ENCODE measurements at regions not wholly inside any gene's neighbourhood (a gene's known extent, or its start where the extent isn't known, plus 50 kb on each side); places are given as distances from the start of the nearest gene placed in this dataset.

DNA sequence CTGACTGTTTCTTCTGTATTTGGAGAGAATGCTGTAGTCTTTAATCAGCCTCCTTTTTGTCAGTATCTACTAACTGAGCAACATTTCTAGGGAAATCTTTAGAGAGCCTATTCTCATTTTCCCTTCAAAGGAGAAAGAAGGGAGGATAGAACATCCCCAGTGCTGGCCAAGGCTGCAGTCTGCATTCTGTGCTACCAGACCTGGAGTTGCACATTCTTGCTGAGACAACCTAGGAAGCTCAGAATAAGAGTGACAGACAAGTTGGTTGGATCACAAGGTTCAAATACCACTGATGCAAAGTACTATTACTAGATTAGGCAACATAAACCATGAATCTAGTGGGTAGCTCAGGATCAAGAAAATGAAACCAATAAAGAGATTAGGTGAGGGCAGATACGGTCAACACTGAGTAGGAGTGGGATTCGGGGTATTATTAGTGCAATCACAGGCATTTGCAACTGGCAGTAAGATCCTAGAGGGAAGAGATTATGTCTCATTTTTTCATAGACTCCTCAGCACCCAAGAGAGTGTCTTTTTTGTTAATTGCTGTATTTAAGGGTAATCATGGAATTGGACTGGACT lies 213.5 kb upstream of the FAM83B start:
- TF ChIP-seq, protein P1, sequence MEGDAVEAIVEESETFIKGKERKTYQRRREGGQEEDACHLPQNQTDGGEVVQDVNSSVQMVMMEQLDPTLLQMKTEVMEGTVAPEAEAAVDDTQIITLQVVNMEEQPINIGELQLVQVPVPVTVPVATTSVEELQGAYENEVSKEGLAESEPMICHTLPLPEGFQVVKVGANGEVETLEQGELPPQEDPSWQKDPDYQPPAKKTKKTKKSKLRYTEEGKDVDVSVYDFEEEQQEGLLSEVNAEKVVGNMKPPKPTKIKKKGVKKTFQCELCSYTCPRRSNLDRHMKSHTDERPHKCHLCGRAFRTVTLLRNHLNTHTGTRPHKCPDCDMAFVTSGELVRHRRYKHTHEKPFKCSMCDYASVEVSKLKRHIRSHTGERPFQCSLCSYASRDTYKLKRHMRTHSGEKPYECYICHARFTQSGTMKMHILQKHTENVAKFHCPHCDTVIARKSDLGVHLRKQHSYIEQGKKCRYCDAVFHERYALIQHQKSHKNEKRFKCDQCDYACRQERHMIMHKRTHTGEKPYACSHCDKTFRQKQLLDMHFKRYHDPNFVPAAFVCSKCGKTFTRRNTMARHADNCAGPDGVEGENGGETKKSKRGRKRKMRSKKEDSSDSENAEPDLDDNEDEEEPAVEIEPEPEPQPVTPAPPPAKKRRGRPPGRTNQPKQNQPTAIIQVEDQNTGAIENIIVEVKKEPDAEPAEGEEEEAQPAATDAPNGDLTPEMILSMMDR (IDR thresholded peaks at IDR 0.05; ENCODE audit: low read depth, low read length, missing control alignments), result no peak
- H3K4me3 ChIP-seq (ENCODE audit: low read depth, low read length), result no peak overlapping the region
- in situ Hi-C loops (cut with HindIII; ENCODE audit: low sequenced_read_pairs), result no loop called here
- DNase-seq (ENCODE audit: low read depth), result no peak

DNA sequence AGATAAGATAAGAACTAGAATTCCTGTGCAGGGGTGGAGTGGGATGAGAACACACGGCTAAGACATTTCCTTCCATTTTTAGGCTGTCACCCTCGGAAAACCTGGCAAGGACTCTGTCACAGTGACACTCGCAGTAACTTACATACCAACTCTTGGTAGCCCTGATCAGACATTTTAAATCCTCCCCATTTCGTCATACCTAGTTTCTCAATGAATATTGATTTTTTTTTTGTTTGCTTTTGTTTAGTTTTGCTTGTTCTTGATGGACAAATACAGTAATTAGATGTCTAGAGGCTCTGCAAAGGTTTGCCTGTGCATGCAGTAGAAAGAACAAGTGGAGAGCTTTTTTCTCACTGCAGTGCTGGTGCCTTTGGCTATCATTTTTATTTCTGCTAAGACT lies 213.0 kb upstream of the FAM83B start:
- H3K4me3 ChIP-seq (ENCODE audit: low read depth, low read length), result no peak overlapping the region
- TF ChIP-seq, protein P1 (IDR thresholded peaks at IDR 0.05; ENCODE audit: low read depth, low read length, missing control alignments), result no peak
- no peak for DNase-seq (ENCODE audit: low read depth)
- in situ Hi-C loops (cut with HindIII; ENCODE audit: low sequenced_read_pairs), result no loop called here

DNA sequence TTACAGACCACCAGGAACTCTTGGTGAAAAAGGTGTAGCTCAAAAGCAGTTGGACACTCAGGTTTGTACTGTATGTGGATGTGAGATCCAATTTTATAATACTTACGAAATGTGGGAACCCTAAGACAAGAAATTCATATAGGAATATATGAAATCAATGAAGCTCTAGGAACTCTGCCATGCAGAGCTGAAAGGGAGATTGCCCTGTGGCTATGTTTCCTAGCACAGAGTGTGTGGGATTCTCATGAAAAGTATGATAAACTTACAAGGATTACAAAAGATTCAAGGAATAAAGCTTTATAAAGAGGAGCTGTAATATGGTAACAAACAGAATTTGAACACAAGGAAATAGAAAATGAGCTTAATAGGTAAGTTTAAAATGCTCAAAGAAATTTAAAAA lies 205.7 kb upstream of the FAM83B start:
- no peak overlapping the region for H3K4me3 ChIP-seq (ENCODE audit: low read depth, low read length)
- TF ChIP-seq, protein P1 (IDR thresholded peaks at IDR 0.05; ENCODE audit: low read depth, low read length, missing control alignments), result no peak
- in situ Hi-C loops (cut with HindIII; ENCODE audit: low sequenced_read_pairs), result no loop called here
- DNase-seq (ENCODE audit: low read depth), result no peak

DNA sequence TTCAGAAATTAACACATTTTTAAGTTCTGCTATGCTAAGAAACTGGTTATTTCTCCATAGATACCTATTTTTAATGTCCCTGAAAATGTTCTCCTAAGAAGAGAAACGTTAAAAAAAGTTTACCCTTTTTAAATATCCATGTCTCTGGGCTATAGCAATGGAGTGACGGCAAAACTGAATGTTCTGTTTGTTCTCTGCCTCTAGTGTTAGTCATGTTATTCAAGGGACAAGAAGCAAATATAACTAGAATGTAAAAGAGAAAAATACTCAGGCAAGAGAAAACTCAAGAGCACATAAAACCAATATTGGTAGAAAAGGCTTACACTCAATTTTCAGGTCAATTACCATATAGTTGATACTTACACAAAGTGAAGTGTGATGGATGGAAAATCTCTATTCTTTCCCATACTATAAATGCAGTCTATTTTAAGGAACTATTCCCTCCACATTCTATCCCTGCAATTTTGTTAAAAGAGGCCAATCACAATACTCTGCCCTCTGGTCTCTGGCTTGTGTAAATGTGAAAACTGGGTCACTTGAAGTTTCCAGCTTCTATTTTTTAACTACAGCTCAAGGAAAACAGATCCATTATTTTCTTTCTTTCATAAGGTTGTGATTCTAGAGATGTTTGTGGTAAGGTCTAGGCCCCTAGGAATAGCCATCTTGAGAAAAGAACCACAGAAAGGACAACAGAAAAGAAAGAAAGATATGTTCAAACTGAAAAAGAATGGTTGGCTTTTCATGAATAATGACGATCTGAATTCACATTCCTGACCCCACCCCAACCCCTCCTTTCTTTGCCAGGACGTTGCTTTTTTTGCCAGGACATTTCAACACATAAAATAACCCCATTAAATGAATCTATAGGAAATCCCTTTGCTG lies 200.3 kb upstream of the FAM83B start:
- TF ChIP-seq, protein P1 (IDR thresholded peaks at IDR 0.05; ENCODE audit: low read depth, low read length, missing control alignments), result no peak
- DNase-seq (ENCODE audit: low read depth), result peak; percentile 72
- H3K4me3 ChIP-seq (ENCODE audit: low read depth, low read length), result no peak overlapping the region
- in situ Hi-C loops (cut with HindIII; ENCODE audit: low sequenced_read_pairs), result no loop called here

DNA sequence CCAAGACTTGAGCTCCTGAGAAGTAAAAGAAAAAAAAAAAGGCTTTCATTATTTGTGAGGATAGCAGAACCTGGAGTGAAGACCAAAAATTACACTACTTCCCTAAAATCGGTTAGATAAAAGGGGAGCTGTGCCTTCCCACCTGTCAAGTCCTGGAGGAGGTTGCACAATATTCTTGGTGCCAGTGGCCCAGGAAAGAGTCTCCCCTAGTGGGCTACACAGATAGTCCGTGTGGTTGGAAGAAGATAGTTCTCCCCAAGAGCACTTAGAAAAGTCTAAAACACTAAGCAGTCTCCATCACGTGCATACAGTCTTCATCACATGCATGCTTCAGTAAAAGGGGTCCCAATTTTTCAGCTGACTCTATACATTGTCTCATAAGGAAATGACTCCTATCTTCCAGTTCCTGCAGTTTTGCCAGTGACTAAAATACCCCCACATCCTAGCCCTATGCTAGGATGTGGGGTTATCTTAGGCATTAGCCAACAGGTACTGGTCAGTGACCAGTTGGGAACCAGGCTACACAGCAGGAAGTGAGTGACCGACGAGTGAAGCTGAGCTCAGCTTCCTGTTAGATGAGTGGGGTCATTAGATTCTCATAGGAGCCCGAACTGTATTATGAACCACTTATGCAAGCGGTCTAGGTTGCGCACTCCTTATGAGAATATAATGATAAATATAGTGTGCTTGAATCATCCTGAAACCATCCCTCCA lies 199.5 kb upstream of the FAM83B start:
- in situ Hi-C loops (cut with HindIII; ENCODE audit: low sequenced_read_pairs), result no loop called here
- DNase-seq (ENCODE audit: low read depth), result no peak
- TF ChIP-seq, protein P1 (IDR thresholded peaks at IDR 0.05; ENCODE audit: low read depth, low read length, missing control alignments), result peak; percentile 1
- no peak overlapping the region for H3K4me3 ChIP-seq (ENCODE audit: low read depth, low read length)

DNA sequence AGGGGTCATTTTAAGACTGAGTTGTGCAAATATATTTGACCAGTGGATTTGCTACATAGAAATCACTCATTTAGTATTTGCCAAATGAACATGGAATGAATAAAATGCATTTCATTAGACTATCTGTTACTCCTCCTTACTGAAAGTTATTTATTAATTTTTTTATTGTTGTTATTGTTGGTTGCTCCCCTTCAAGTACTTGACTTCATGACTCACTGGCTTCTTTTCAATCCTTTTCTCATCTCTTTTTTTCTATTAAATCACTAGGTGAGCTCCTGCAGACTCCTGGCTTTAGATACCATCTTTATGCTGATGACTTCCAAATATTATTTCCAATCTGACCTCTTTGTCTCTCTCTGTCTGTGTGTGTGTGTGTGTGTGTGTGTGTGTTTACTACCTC lies 192.2 kb upstream of the FAM83B start:
- H3K4me3 ChIP-seq (ENCODE audit: low read depth, low read length), result no peak overlapping the region
- DNase-seq (ENCODE audit: low read depth), result no peak
- in situ Hi-C loops (cut with HindIII; ENCODE audit: low sequenced_read_pairs), result no loop called here
- TF ChIP-seq, protein P1 (IDR thresholded peaks at IDR 0.05; ENCODE audit: low read depth, low read length, missing control alignments), result no peak

Measured in astrocyte of the cerebellum (primary cell).